ENCODE measurements at regions not wholly inside any gene's neighbourhood (a gene's known extent, or its start where the extent isn't known, plus 50 kb on each side); places are given as distances from the start of the nearest gene placed in this dataset.

- H3K4me2 ChIP-seq, result no peak overlapping the region
- H2AFZ ChIP-seq (ENCODE audit: low read depth), result no peak overlapping the region
- no peak for DNase-seq
- H4K20me1 ChIP-seq (ENCODE audit: insufficient read depth), result no peaks in the 10 kb centered on the region
- no peaks in the 10 kb centered on the region for H3K27me3 ChIP-seq (ENCODE audit: insufficient read depth)
- no peak overlapping the region for H3K27ac ChIP-seq (ENCODE audit: low read depth in 2 of 2, low read length in 1 of 2)
- no peak overlapping the region for H3K9ac ChIP-seq
- no peaks in the 10 kb centered on the region for H3K4me1 ChIP-seq (ENCODE audit: control insufficient read depth in 1 of 2, insufficient read depth in 2 of 2, low read depth in 1 of 2, low read length in 1 of 2)
- no peaks in the 10 kb centered on the region for H3F3A ChIP-seq (replicated peaks; ENCODE audit: insufficient read depth)
- 0% methylated on average over 2 of the region's 2 CpGs for WGBS (ENCODE audit: low lambda C conversion rate)
- no peaks in the 10 kb centered on the region for H3K79me2 ChIP-seq (ENCODE audit: insufficient read depth)
- no peaks in the 10 kb centered on the region for H3K36me3 ChIP-seq (replicated peaks in 1 of 2; ENCODE audit: control insufficient read depth in 1 of 2, insufficient read depth in 2 of 2, low read length in 1 of 2)
- ChIA-PET POLR2A (no interaction called here), CTCF (no interaction called here)
- no peaks in the 10 kb centered on the region for H3K9me3 ChIP-seq
- no peak overlapping the region for H3K4me3 ChIP-seq (ENCODE audit: low read depth in 2 of 2, low read length in 1 of 2)
- no peaks in the 10 kb centered on the region for H3K9me2 ChIP-seq
- TF ChIP-seq TCF12 (IDR thresholded peaks at IDR 0.05) (no peak), REST (IDR thresholded peaks at IDR 0.05; ENCODE audit: low read depth, low read length) (no peak), RCOR1 (IDR thresholded peaks at IDR 0.05; ENCODE audit: low read length) (no peak), FOSL2 (IDR thresholded peaks at IDR 0.05; ENCODE audit: borderline replicate concordance, low read depth) (no peak), POLR2AphosphoS5 (IDR thresholded peaks at IDR 0.05; ENCODE audit: low read depth, low read length) (no peak), ZBTB33 (IDR thresholded peaks at IDR 0.05; ENCODE audit: borderline replicate concordance, low read depth) (no peak), NRF1 (IDR thresholded peaks at IDR 0.05; ENCODE audit: low read depth, low read length) (no peak), EP300 (IDR thresholded peaks at IDR 0.05; ENCODE audit: borderline replicate concordance in 1 of 2, low read depth in 1 of 2, low read length in 1 of 2) (no peak), RXRA (IDR thresholded peaks at IDR 0.05; ENCODE audit: borderline replicate concordance, low read depth) (no peak), PBX3 (IDR thresholded peaks at IDR 0.05) (no peak), NFIC (IDR thresholded peaks at IDR 0.05; ENCODE audit: borderline replicate concordance) (no peak), MEF2A (IDR thresholded peaks at IDR 0.05; ENCODE audit: borderline replicate concordance, low read depth) (no peak), MXI1 (IDR thresholded peaks at IDR 0.05; ENCODE audit: low read depth, low read length) (no peak), RFX5 (IDR thresholded peaks at IDR 0.05; ENCODE audit: low read length) (no peak), TEAD4 (IDR thresholded peaks at IDR 0.05; ENCODE audit: borderline replicate concordance, insufficient read depth) (no peak), MAX (IDR thresholded peaks at IDR 0.05; ENCODE audit: low read depth) (no peak), FOXJ3 (CRISPR knock-in tag; IDR thresholded peaks at IDR 0.05) (no peak), GATA2 (CRISPR knock-in tag; IDR thresholded peaks at IDR 0.05) (no peak), CHD2 (IDR thresholded peaks at IDR 0.05; ENCODE audit: low read length, partially characterized antibody) (no peak)
Observed at GRCh38 chr5:2857837-2858236, 106.4 kb upstream of the IRX2 start.
